SK-N-SH (cell line): ENCODE measurements at regions not wholly inside any gene's neighbourhood (a gene's known extent, or its start where the extent isn't known, plus 50 kb on each side); places are given as distances from the start of the nearest gene placed in this dataset.
"Not testable (repeated sequence)": the region's sequence is repeated elsewhere in the genome, so short reads cannot be mapped to it uniquely, and the experiment has no call there.

Experiments used
- CTCF ChIP-seq: fragments of 200-600 bp; sonication (generic); IDR thresholded peaks from 2 replicates; pipeline ENCODE4 v1.6.1; 2017; ENCODE audit warnings: antibody characterized with exemption, mild to moderate bottlenecking, moderate library complexity
- EP300 ChIP-seq, 2 experiments: IDR thresholded peaks; 2 replicates each; pipeline versions ENCODE4 v1.4.0 to v1.6.1; 2012; ENCODE audit warnings: borderline replicate concordance in 1 of 2, low read depth in 1 of 2, low read length in 1 of 2
- GABPA ChIP-seq: IDR thresholded peaks from 2 replicates; pipeline ENCODE4 v1.4.0; 2012; ENCODE audit warnings: low read depth, mild to moderate bottlenecking
- GATA2 ChIP-seq: sonication (generic); formaldehyde crosslinking; IDR thresholded peaks from 2 replicates; pipeline ENCODE4 v1.5.0; 2020; ENCODE audit warnings: mild to moderate bottlenecking, missing genetic modification reagents
- JUND ChIP-seq: IDR thresholded peaks from 2 replicates; pipeline ENCODE4 v1.4.0; 2012
- RAD21 ChIP-seq: IDR thresholded peaks from 2 replicates; pipeline ENCODE4 v1.6.1; 2012; ENCODE audit warnings: mild to moderate bottlenecking, low read length
- RCOR1 ChIP-seq: fragments of 150-350 bp; IDR thresholded peaks from 2 replicates; pipeline ENCODE4 v1.6.1; 2017; ENCODE audit warnings: antibody characterized with exemption, low read length
- REST ChIP-seq: IDR thresholded peaks from 2 replicates; pipeline ENCODE4 v1.6.1; 2012; ENCODE audit warnings: mild to moderate bottlenecking, low read depth, low read length, moderate library complexity
- SIN3A ChIP-seq: IDR thresholded peaks from 2 replicates; pipeline ENCODE4 v1.6.1; 2012; ENCODE audit warnings: low read depth, mild to moderate bottlenecking, low read length, moderate library complexity, borderline replicate concordance
- TAF1 ChIP-seq: IDR thresholded peaks from 2 replicates; pipeline ENCODE4 v1.6.1; 2012; ENCODE audit warnings: low read depth, mild to moderate bottlenecking, low read length, moderate library complexity, borderline replicate concordance
- USF2 ChIP-seq: fragments of 150-350 bp; IDR thresholded peaks from 2 replicates; pipeline ENCODE4 v1.6.1; 2017; ENCODE audit warnings: antibody characterized with exemption, low read length, low read depth, borderline replicate concordance
- YY1 ChIP-seq: IDR thresholded peaks from 2 replicates; pipeline ENCODE4 v1.4.0; 2012; ENCODE audit warnings: low read depth, mild to moderate bottlenecking

GRCh38 chr16:77506492-77506891, 71.7 kb upstream of the ADAMTS18 start:
- TF ChIP-seq EP300 (IDR thresholded peaks at IDR 0.05; ENCODE audit: borderline replicate concordance in 1 of 2, low read depth in 1 of 2, low read length in 1 of 2); REST; RAD21; YY1; GATA2 (CRISPR knock-in tag); JUND; TAF1; CTCF; USF2; GABPA; RCOR1; SIN3A: not testable (repeated sequence)
